HCT116 (cell line): ENCODE measurements at regions not wholly inside any gene's neighbourhood (a gene's known extent, or its start where the extent isn't known, plus 50 kb on each side); places are given as distances from the start of the nearest gene placed in this dataset.

ENCODE experiments used
- POLR2A ChIP-seq: IDR thresholded peaks from 2 replicates; pipeline ENCODE4 v1.7.0; 2011; ENCODE audit warnings: borderline replicate concordance; ENCODE audit not compliant: insufficient read depth, insufficient read length; ENCODE audit errors: extremely low read depth
- POLR2AphosphoS5 ChIP-seq: IDR thresholded peaks from 2 replicates; pipeline ENCODE4 v1.6.1; 2011; ENCODE audit warnings: mild to moderate bottlenecking, low read depth, low read length, moderate library complexity
- YY1 ChIP-seq: IDR thresholded peaks from 2 replicates; pipeline ENCODE4 v1.6.1; 2011; ENCODE audit warnings: low read length, low read depth, moderate library complexity, mild to moderate bottlenecking; ENCODE audit not compliant: insufficient replicate concordance; ENCODE audit errors: extremely low read depth
- TF ChIP-seq, protein P1 (sequence below), 3 experiments: fragments of 200-600 bp in 1 of 3; sonication (generic) in 1 of 3; IDR thresholded peaks in 2 of 3; conservative IDR thresholded peaks in 1 of 3; 2 replicates each; pipeline ENCODE4 v1.5.1; 2012 to 2017; ENCODE audit warnings: low read depth in 2 of 3, low read length in 2 of 3, antibody characterized with exemption in 1 of 3, borderline replicate concordance in 1 of 3, control low read depth in 1 of 3, mild to moderate bottlenecking in 1 of 3, mixed read lengths in 1 of 3, mixed run types in 1 of 3, moderate library complexity in 1 of 3; ENCODE audit not compliant: insufficient read depth in 1 of 3

DNA sequence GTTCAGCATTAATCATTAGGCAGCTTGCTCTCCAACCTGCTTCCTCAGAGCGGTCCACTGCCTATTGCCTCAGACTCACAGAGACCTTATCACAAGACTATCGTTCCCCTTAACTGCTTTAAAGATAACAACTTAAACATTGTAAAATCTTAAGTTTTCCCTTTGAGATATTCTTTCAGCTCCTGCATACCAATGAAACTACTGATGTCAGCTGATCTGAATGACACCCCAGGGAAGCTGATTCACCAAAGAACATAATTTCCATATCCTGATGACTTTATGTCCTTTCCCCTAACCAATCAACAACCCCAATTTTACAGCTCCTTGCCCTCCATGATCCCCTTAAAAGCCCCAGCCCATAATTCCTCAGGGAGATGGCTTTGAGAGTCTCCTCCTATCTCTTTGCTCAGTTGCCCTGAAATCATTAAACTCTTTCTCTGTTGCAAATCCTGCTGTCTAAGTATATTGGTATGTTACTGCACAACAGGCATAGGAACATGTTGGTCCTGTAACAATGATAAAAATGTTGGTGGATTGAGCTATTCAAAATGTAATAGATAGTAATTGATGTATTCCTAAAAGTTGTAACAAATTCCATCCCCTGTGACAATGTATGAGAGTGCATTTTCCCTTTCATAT lies 621.4 kb upstream of the RGS18 start:
- TF ChIP-seq POLR2A = no peak
- TF ChIP-seq, protein P1, sequence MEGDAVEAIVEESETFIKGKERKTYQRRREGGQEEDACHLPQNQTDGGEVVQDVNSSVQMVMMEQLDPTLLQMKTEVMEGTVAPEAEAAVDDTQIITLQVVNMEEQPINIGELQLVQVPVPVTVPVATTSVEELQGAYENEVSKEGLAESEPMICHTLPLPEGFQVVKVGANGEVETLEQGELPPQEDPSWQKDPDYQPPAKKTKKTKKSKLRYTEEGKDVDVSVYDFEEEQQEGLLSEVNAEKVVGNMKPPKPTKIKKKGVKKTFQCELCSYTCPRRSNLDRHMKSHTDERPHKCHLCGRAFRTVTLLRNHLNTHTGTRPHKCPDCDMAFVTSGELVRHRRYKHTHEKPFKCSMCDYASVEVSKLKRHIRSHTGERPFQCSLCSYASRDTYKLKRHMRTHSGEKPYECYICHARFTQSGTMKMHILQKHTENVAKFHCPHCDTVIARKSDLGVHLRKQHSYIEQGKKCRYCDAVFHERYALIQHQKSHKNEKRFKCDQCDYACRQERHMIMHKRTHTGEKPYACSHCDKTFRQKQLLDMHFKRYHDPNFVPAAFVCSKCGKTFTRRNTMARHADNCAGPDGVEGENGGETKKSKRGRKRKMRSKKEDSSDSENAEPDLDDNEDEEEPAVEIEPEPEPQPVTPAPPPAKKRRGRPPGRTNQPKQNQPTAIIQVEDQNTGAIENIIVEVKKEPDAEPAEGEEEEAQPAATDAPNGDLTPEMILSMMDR (IDR thresholded peaks at IDR 0.05 in 2 of 3, conservative IDR thresholded peaks at IDR 0.05 in 1 of 3; ENCODE audit: borderline replicate concordance in 1 of 3, insufficient read depth in 1 of 3, low read depth in 2 of 3, low read length in 2 of 3) = no peak
- no peak for TF ChIP-seq YY1
- TF ChIP-seq POLR2AphosphoS5 = no peak
